ENCODE measurements at regions not wholly inside any gene's neighbourhood (a gene's known extent, or its start where the extent isn't known, plus 50 kb on each side); places are given as distances from the start of the nearest gene placed in this dataset.
"Not testable (repeated sequence)": the region's sequence is repeated elsewhere in the genome, so short reads cannot be mapped to it uniquely, and the experiment has no call there.

- no peaks in the 10 kb centered on the region for H3K9me3 ChIP-seq (ENCODE audit: control insufficient read depth in 1 of 2, low read length in 2 of 2)
- H3K27me3 ChIP-seq (ENCODE audit: control insufficient read depth in 1 of 2, insufficient read depth in 2 of 2, low read length in 2 of 2), result no peaks in the 10 kb centered on the region
Observed at GRCh38 chr5:89690331-89690730, 719.2 kb downstream of the CETN3 start.

GRCh38 chr5:89686081-89686765, 723.3 kb downstream of the CETN3 start:
- no peak overlapping the region for H3K4me3 ChIP-seq (ENCODE audit: low read depth in 1 of 2, low read length in 2 of 2)
- H3K27me3 ChIP-seq (ENCODE audit: control insufficient read depth in 1 of 2, insufficient read depth in 2 of 2, low read length in 2 of 2), result no peaks in the 10 kb centered on the region
- no peaks in the 10 kb centered on the region for H3K4me1 ChIP-seq (ENCODE audit: control insufficient read depth in 1 of 2, insufficient read depth in 2 of 2, low read length in 2 of 2)
- H3K9me3 ChIP-seq (ENCODE audit: control insufficient read depth in 1 of 2, low read length in 2 of 2), result no peaks in the 10 kb centered on the region
- no peaks in the 10 kb centered on the region for H3K36me3 ChIP-seq (ENCODE audit: control insufficient read depth in 1 of 2, insufficient read depth in 2 of 2, low read length in 2 of 2)
- H3K27ac ChIP-seq (ENCODE audit: low read depth, low read length), result no peak overlapping the region
- H3K9ac ChIP-seq (ENCODE audit: low read depth in 1 of 2, low read length in 2 of 2), result no peak overlapping the region

More at GRCh38 chr5:89690331-89690730, 719.2 kb downstream of the CETN3 start:
- Histone ChIP-seq H3K9ac (ENCODE audit: low read depth in 1 of 2, low read length in 2 of 2) (no peak overlapping the region), H3K27ac (ENCODE audit: low read depth, low read length) (no peak overlapping the region), H3K4me1 (ENCODE audit: control insufficient read depth in 1 of 2, insufficient read depth in 2 of 2, low read length in 2 of 2) (no peaks in the 10 kb centered on the region), H3K4me3 (ENCODE audit: low read depth in 1 of 2, low read length in 2 of 2) (no peak overlapping the region), H3K36me3 (ENCODE audit: control insufficient read depth in 1 of 2, insufficient read depth in 2 of 2, low read length in 2 of 2) (no peaks in the 10 kb centered on the region)

GRCh38 chr5:89676634-89677033, 732.9 kb downstream of the CETN3 start:
- H3K27ac ChIP-seq (ENCODE audit: low read depth, low read length), result no peak overlapping the region
- H3K36me3 ChIP-seq (ENCODE audit: control insufficient read depth in 1 of 2, insufficient read depth in 2 of 2, low read length in 2 of 2), result no peaks in the 10 kb centered on the region
- no peaks in the 10 kb centered on the region for H3K4me1 ChIP-seq (ENCODE audit: control insufficient read depth in 1 of 2, insufficient read depth in 2 of 2, low read length in 2 of 2)
- no peak overlapping the region for H3K4me3 ChIP-seq (ENCODE audit: low read depth in 1 of 2, low read length in 2 of 2)
- H3K9me3 ChIP-seq (ENCODE audit: control insufficient read depth in 1 of 2, low read length in 2 of 2), result no peaks in the 10 kb centered on the region
- H3K9ac ChIP-seq (ENCODE audit: low read depth in 1 of 2, low read length in 2 of 2), result no peak overlapping the region
- no peaks in the 10 kb centered on the region for H3K27me3 ChIP-seq (ENCODE audit: control insufficient read depth in 1 of 2, insufficient read depth in 2 of 2, low read length in 2 of 2)

GRCh38 chr5:89673019-89673418, 736.5 kb downstream of the CETN3 start:
- Histone ChIP-seq H3K9ac (ENCODE audit: low read depth in 1 of 2, low read length in 2 of 2) (no peak overlapping the region), H3K4me1 (ENCODE audit: control insufficient read depth in 1 of 2, insufficient read depth in 2 of 2, low read length in 2 of 2) (no peaks in the 10 kb centered on the region), H3K4me3 (ENCODE audit: low read depth in 1 of 2, low read length in 2 of 2) (no peak overlapping the region), H3K27ac (ENCODE audit: low read depth, low read length) (no peak overlapping the region), H3K36me3 (ENCODE audit: control insufficient read depth in 1 of 2, insufficient read depth in 2 of 2, low read length in 2 of 2) (no peaks in the 10 kb centered on the region), H3K27me3 (ENCODE audit: control insufficient read depth in 1 of 2, insufficient read depth in 2 of 2, low read length in 2 of 2) (no peaks in the 10 kb centered on the region), H3K9me3 (ENCODE audit: control insufficient read depth in 1 of 2, low read length in 2 of 2) (no peaks in the 10 kb centered on the region)

GRCh38 chr5:89668821-89669220, 740.7 kb downstream of the CETN3 start:
- H3K4me1 ChIP-seq (ENCODE audit: control insufficient read depth in 1 of 2, insufficient read depth in 2 of 2, low read length in 2 of 2), result no peaks in the 10 kb centered on the region
- no peaks in the 10 kb centered on the region for H3K36me3 ChIP-seq (ENCODE audit: control insufficient read depth in 1 of 2, insufficient read depth in 2 of 2, low read length in 2 of 2)
- H3K27me3 ChIP-seq (ENCODE audit: control insufficient read depth in 1 of 2, insufficient read depth in 2 of 2, low read length in 2 of 2), result no peaks in the 10 kb centered on the region
- H3K9ac ChIP-seq (ENCODE audit: low read depth in 1 of 2, low read length in 2 of 2), result no peak overlapping the region
- no peak overlapping the region for H3K4me3 ChIP-seq (ENCODE audit: low read depth in 1 of 2, low read length in 2 of 2)
- no peaks in the 10 kb centered on the region for H3K9me3 ChIP-seq (ENCODE audit: control insufficient read depth in 1 of 2, low read length in 2 of 2)
- H3K27ac ChIP-seq (ENCODE audit: low read depth, low read length), result no peak overlapping the region

- no peaks in the 10 kb centered on the region for H3K36me3 ChIP-seq (ENCODE audit: control insufficient read depth in 1 of 2, insufficient read depth in 2 of 2, low read length in 2 of 2)
- H3K27me3 ChIP-seq (ENCODE audit: control insufficient read depth in 1 of 2, insufficient read depth in 2 of 2, low read length in 2 of 2), result no peaks in the 10 kb centered on the region
- H3K9me3 ChIP-seq (ENCODE audit: control insufficient read depth in 1 of 2, low read length in 2 of 2), result peaks cover 0 to 2% of the 10 kb centered on the region in 2 donors
Observed at GRCh38 chr5:89662499-89662898, 747.1 kb downstream of the CETN3 start.

GRCh38 chr5:89638871-89639270, 755.9 kb upstream of the MEF2C start:
- H3K4me1 ChIP-seq (ENCODE audit: control insufficient read depth in 1 of 2, insufficient read depth in 2 of 2, low read length in 2 of 2), result no peaks in the 10 kb centered on the region
- H3K4me3 ChIP-seq (ENCODE audit: low read depth in 1 of 2, low read length in 2 of 2), result no peak overlapping the region
- H3K27ac ChIP-seq (ENCODE audit: low read depth, low read length), result no peak overlapping the region
- H3K27me3 ChIP-seq (ENCODE audit: control insufficient read depth in 1 of 2, insufficient read depth in 2 of 2, low read length in 2 of 2), result no peaks in the 10 kb centered on the region
- peaks cover 4 to 6% of the 10 kb centered on the region in 2 donors for H3K9me3 ChIP-seq (ENCODE audit: control insufficient read depth in 1 of 2, low read length in 2 of 2)
- no peaks in the 10 kb centered on the region for H3K36me3 ChIP-seq (ENCODE audit: control insufficient read depth in 1 of 2, insufficient read depth in 2 of 2, low read length in 2 of 2)
- H3K9ac ChIP-seq (ENCODE audit: low read depth in 1 of 2, low read length in 2 of 2), result no peak overlapping the region

More at GRCh38 chr5:89662499-89662898, 747.1 kb downstream of the CETN3 start:
- no peak overlapping the region for H3K4me3 ChIP-seq (ENCODE audit: low read depth in 1 of 2, low read length in 2 of 2)
- H3K27ac ChIP-seq (ENCODE audit: low read depth, low read length), result no peak overlapping the region
- no peaks in the 10 kb centered on the region for H3K4me1 ChIP-seq (ENCODE audit: control insufficient read depth in 1 of 2, insufficient read depth in 2 of 2, low read length in 2 of 2)
- no peak overlapping the region for H3K9ac ChIP-seq (ENCODE audit: low read depth in 1 of 2, low read length in 2 of 2)

- not testable (repeated sequence) for H3K36me3 ChIP-seq (ENCODE audit: control insufficient read depth in 1 of 2, insufficient read depth in 2 of 2, low read length in 2 of 2); H3K4me3 ChIP-seq (ENCODE audit: low read depth in 1 of 2, low read length in 2 of 2); H3K4me1 ChIP-seq (ENCODE audit: control insufficient read depth in 1 of 2, insufficient read depth in 2 of 2, low read length in 2 of 2)
Observed at GRCh38 chr5:89634176-89634575, 751.2 kb upstream of the MEF2C start.

GRCh38 chr5:89630064-89630463, 747.1 kb upstream of the MEF2C start:
- not testable (repeated sequence) for H3K27ac ChIP-seq (ENCODE audit: low read depth, low read length); H3K4me3 ChIP-seq (ENCODE audit: low read depth in 1 of 2, low read length in 2 of 2); H3K9ac ChIP-seq (ENCODE audit: low read depth in 1 of 2, low read length in 2 of 2); H3K4me1 ChIP-seq (ENCODE audit: control insufficient read depth in 1 of 2, insufficient read depth in 2 of 2, low read length in 2 of 2); H3K36me3 ChIP-seq (ENCODE audit: control insufficient read depth in 1 of 2, insufficient read depth in 2 of 2, low read length in 2 of 2); H3K27me3 ChIP-seq (ENCODE audit: control insufficient read depth in 1 of 2, insufficient read depth in 2 of 2, low read length in 2 of 2); H3K9me3 ChIP-seq (ENCODE audit: control insufficient read depth in 1 of 2, low read length in 2 of 2)

More at GRCh38 chr5:89634176-89634575, 751.2 kb upstream of the MEF2C start:
- H3K27ac ChIP-seq (ENCODE audit: low read depth, low read length); H3K9ac ChIP-seq (ENCODE audit: low read depth in 1 of 2, low read length in 2 of 2); H3K27me3 ChIP-seq (ENCODE audit: control insufficient read depth in 1 of 2, insufficient read depth in 2 of 2, low read length in 2 of 2); H3K9me3 ChIP-seq (ENCODE audit: control insufficient read depth in 1 of 2, low read length in 2 of 2): not testable (repeated sequence)

- no peaks in the 10 kb centered on the region for H3K27me3 ChIP-seq (ENCODE audit: control insufficient read depth in 1 of 2, insufficient read depth in 2 of 2, low read length in 2 of 2)
- no peak overlapping the region for H3K4me3 ChIP-seq (ENCODE audit: low read depth in 1 of 2, low read length in 2 of 2)
- H3K9ac ChIP-seq (ENCODE audit: low read depth in 1 of 2, low read length in 2 of 2), result no peak overlapping the region
- no peak overlapping the region for H3K27ac ChIP-seq (ENCODE audit: low read depth, low read length)
- no peaks in the 10 kb centered on the region for H3K4me1 ChIP-seq (ENCODE audit: control insufficient read depth in 1 of 2, insufficient read depth in 2 of 2, low read length in 2 of 2)
- H3K9me3 ChIP-seq (ENCODE audit: control insufficient read depth in 1 of 2, low read length in 2 of 2), result peaks cover 0 to 6% of the 10 kb centered on the region in 2 donors
- no peaks in the 10 kb centered on the region for H3K36me3 ChIP-seq (ENCODE audit: control insufficient read depth in 1 of 2, insufficient read depth in 2 of 2, low read length in 2 of 2)
Observed at GRCh38 chr5:89628876-89629635, 746.1 kb upstream of the MEF2C start.
